K562 (cell line): ENCODE measurements at regions not wholly inside any gene's neighbourhood (a gene's known extent, or its start where the extent isn't known, plus 50 kb on each side); places are given as distances from the start of the nearest gene placed in this dataset.

ENCODE experiments used
- ATAC-seq: fragments of 200-7000 bp; cut with Tn5 transposase; 3 replicates; pipeline ENCODE4 v1.9.1; 2020; ENCODE audit warnings: moderate library complexity
- BruUV-seq: library from RNA; stranded (reverse); fragments of 400-500 nt; replicated peaks from 2 replicates; lab custom pipeline; 2021; lab: Mats Ljungman, UMichigan
- CTCF ChIA-PET: fragments of 300-600 bp; formaldehyde crosslinking; extraction: SDS; loops from one replicate; lab custom pipeline; 2021; ENCODE audit warnings: low intra/inter-chr PET ratio; lab: Yijun Ruan, JAX
- POLR2A ChIA-PET: fragments of 300-600, 350-650 bp; sonication (Branson Sonifier 250); formaldehyde crosslinking; extraction: SDS; loops from one replicate; lab custom pipeline; 2021; ENCODE audit warnings: antibody characterized with exemption, inconsistent platforms; lab: Yijun Ruan, JAX
- DNase-seq, 4 experiments: peaks; one replicate each; pipeline versions ENCODE4 v3.0.0 to v3.0.0-alpha.2; 2011 to 2018; ENCODE audit warnings: low spot score in 3 of 4, mixed read lengths in 3 of 4; ENCODE audit errors: extremely low read depth in 1 of 4
- FAIRE-seq: peaks from 2 replicates; lab custom pipeline; 2011; peaks lifted over from hg19 to GRCh38; lab: Jason Lieb, UNC
- H2AFZ ChIP-seq: 2 replicates; pipeline ENCODE4 v1.6.0; 2011; ENCODE audit warnings: low read depth, low read length, control low read depth, inconsistent platforms
- H3K27ac ChIP-seq: fragments of 200-600 bp; 3 replicates; pipeline ENCODE4 v1.8.0; 2011; ENCODE audit warnings: low read depth, mild to moderate bottlenecking, control low read depth, inconsistent platforms, low read length, moderate library complexity, mixed read lengths; ENCODE audit errors: extremely low read depth
- H3K27me3 ChIP-seq, 2 experiments: fragments of 300-600 bp in 1 of 2; 2 replicates in 1 of 2; 3 replicates in 1 of 2; pipeline versions ENCODE4 v1.6.0 to v1.8.0; 2011; ENCODE audit warnings: inconsistent platforms in 2 of 2, low read length in 2 of 2, mild to moderate bottlenecking in 1 of 2, mixed read lengths in 1 of 2, moderate library complexity in 1 of 2; ENCODE audit not compliant: control insufficient read depth in 2 of 2, insufficient read depth in 2 of 2
- H3K36me3 ChIP-seq: fragments of 300-600 bp; 3 replicates; pipeline ENCODE4 v1.8.0; 2011; ENCODE audit warnings: mild to moderate bottlenecking, low read length, inconsistent platforms; ENCODE audit not compliant: control insufficient read depth, insufficient read depth
- H3K4me1 ChIP-seq, 2 experiments: fragments of 200-600 bp in 1 of 2; replicated peaks in 1 of 2; 2 replicates in 1 of 2; 3 replicates in 1 of 2; pipeline versions ENCODE4 v1.5.1 to v1.8.0; 2011; ENCODE audit warnings: inconsistent platforms in 2 of 2, low read length in 2 of 2, mild to moderate bottlenecking in 1 of 2, mixed read lengths in 1 of 2, moderate library complexity in 1 of 2; ENCODE audit not compliant: control insufficient read depth in 2 of 2, insufficient read depth in 2 of 2
- H3K4me2 ChIP-seq: 2 replicates; pipeline ENCODE4 v1.6.1; 2011; ENCODE audit warnings: low read length, control low read depth, inconsistent platforms, mixed read lengths; ENCODE audit not compliant: insufficient read depth
- H3K4me3 ChIP-seq: fragments of 200-600 bp; sonication (generic), shearing (Covaris generic); 2 replicates; pipeline ENCODE4 v1.5.1; 2016; ENCODE audit warnings: control low read depth, inconsistent platforms
- H3K79me2 ChIP-seq: fragments of 200-600 bp; 3 replicates; pipeline ENCODE4 v1.8.0; 2011; ENCODE audit warnings: low read length, inconsistent platforms; ENCODE audit not compliant: control insufficient read depth, insufficient read depth
- H3K9ac ChIP-seq, 2 experiments: 2 replicates each; pipeline versions ENCODE4 v1.6.0 to v1.6.1; 2011; ENCODE audit warnings: low read depth in 2 of 2, low read length in 2 of 2, control low read depth in 1 of 2, inconsistent platforms in 1 of 2, mild to moderate bottlenecking in 1 of 2, mixed read lengths in 1 of 2; ENCODE audit not compliant: insufficient read depth in 1 of 2
- H3K9me1 ChIP-seq: one replicate; pipeline ENCODE4 v1.6.0; 2011; ENCODE audit warnings: inconsistent platforms, mild to moderate bottlenecking, low read length, moderate library complexity; ENCODE audit not compliant: control insufficient read depth, insufficient read depth
- H3K9me3 ChIP-seq: replicated peaks from 2 replicates; pipeline ENCODE4 v1.5.1; 2011; ENCODE audit warnings: low read depth, low read length, inconsistent platforms; ENCODE audit not compliant: control insufficient read depth, insufficient read depth
- H4K20me1 ChIP-seq: replicated peaks from 2 replicates; pipeline ENCODE4 v1.6.1; 2011; ENCODE audit warnings: low read length, inconsistent platforms, mixed read lengths; ENCODE audit not compliant: control insufficient read depth, insufficient read depth
- COPS2 ChIP-seq: fragments of 450-650 bp; conservative IDR thresholded peaks from 2 replicates; pipeline ENCODE4 v1.6.1; 2016; ENCODE audit warnings: mild to moderate bottlenecking, moderate library complexity
- FOS ChIP-seq: IDR thresholded peaks from 3 replicates; pipeline ENCODE4 v1.6.1; 2011; ENCODE audit not compliant: insufficient read length; ENCODE audit errors: extremely low read depth
- HDAC3 ChIP-seq: fragments of 450-650 bp; IDR thresholded peaks from 2 replicates; pipeline ENCODE4 v1.6.1; 2018; ENCODE audit warnings: borderline replicate concordance, mild to moderate bottlenecking, moderate library complexity; ENCODE audit not compliant: partially characterized antibody
- KAT7 ChIP-seq: sonication (generic); formaldehyde crosslinking; IDR thresholded peaks from 2 replicates; pipeline ENCODE4 v1.8.0; 2022; ENCODE audit warnings: missing genetic modification reagents, mild to moderate bottlenecking, borderline replicate concordance
- MNT ChIP-seq, 2 experiments: fragments of 450-650 bp; conservative IDR thresholded peaks; 2 replicates each; pipeline ENCODE4 v1.6.1; 2017; ENCODE audit warnings: mild to moderate bottlenecking in 2 of 2, moderate library complexity in 2 of 2
- NELFE ChIP-seq: IDR thresholded peaks from 2 replicates; pipeline ENCODE4 v1.6.1; 2011; ENCODE audit warnings: mild to moderate bottlenecking; ENCODE audit not compliant: insufficient read depth, insufficient read length
- RBM34 ChIP-seq: fragments of 200-400 bp; formaldehyde crosslinking; IDR thresholded peaks from 2 replicates; pipeline ENCODE4 v1.6.1; 2018; ENCODE audit warnings: low read length, borderline replicate concordance; ENCODE audit not compliant: insufficient read depth
- RREB1 ChIP-seq: fragments of 250-450 bp; sonication (Bioruptor Pico); IDR thresholded peaks from 2 replicates; pipeline ENCODE4 v1.4.0; 2020
- SMAD4 ChIP-seq: fragments of 250-450 bp; sonication (Bioruptor Pico); conservative IDR thresholded peaks from 2 replicates; pipeline ENCODE4 v1.8.0; 2021; ENCODE audit warnings: inconsistent platforms, mild to moderate bottlenecking, moderate library complexity
- U2AF1 ChIP-seq: fragments of 200-400 bp; formaldehyde crosslinking; optimal IDR thresholded peaks from 2 replicates; pipeline ENCODE3; 2017; ENCODE audit warnings: mild to moderate bottlenecking, low read depth, low read length, moderate library complexity
- ZC3H4 ChIP-seq: sonication (generic); formaldehyde crosslinking; IDR thresholded peaks from 2 replicates; pipeline ENCODE4 v1.9.0; 2021; ENCODE audit warnings: missing genetic modification reagents, borderline replicate concordance
- WGBS: fragments of 100-300 bp; shearing (Covaris generic); methylation state at CpG from one replicate; pipeline ENCODE4 v1.1.6; 2016; ENCODE audit warnings: low coverage, mixed read lengths; ENCODE audit not compliant: insufficient coverage; ENCODE audit errors: missing lambda C conversion rate; 5-methylcytosine and 5-hydroxymethylcytosine counted together
- in situ Hi-C: fragments of 300-500 bp; cut with MboI; formaldehyde crosslinking; loops from 4 replicates; pipeline ENCODE4 v1.15.0; 2018; ENCODE audit warnings: inconsistent platforms, mixed read lengths
- intact Hi-C: fragments of 100-400 bp; cut with micrococcal nuclease; formaldehyde crosslinking; loops from 2 replicates; pipeline ENCODE4 v1.14.2; 2022
- TF ChIP-seq, protein P1 (sequence below): fragments of 450-650 bp; formaldehyde crosslinking; IDR thresholded peaks from 2 replicates; pipeline ENCODE4 v1.4.0; 2020; ENCODE audit warnings: mild to moderate bottlenecking

- TF ChIP-seq RREB1, result no peak
- TF ChIP-seq COPS2, result no peak
Observed at GRCh38 chr4:30495251-30495650, 224.9 kb upstream of the PCDH7 start (continued).

GRCh38 chr4:30495651-30496310 is 224.4 kb upstream of the PCDH7 start:
- no peak for DNase-seq
- no peak overlapping the region for H3K4me3 ChIP-seq
- no peak for ATAC-seq
- H3K79me2 ChIP-seq, result no peaks in the 10 kb centered on the region
- H3K4me1 ChIP-seq, result no peaks in the 10 kb centered on the region
- in situ Hi-C loops, result no loop called here
- CTCF ChIA-PET, result no interaction called here
- no peak for FAIRE-seq
- POLR2A ChIA-PET, result no interaction called here
- no peak overlapping the region for H3K27ac ChIP-seq
- no peak overlapping the region for H2AFZ ChIP-seq
- BruUV-seq, result no TSS peak
- H3K27me3 ChIP-seq, result no peaks in the 10 kb centered on the region
- H4K20me1 ChIP-seq, result no peaks in the 10 kb centered on the region
- H3K4me2 ChIP-seq, result no peak overlapping the region
- intact Hi-C loops, result no loop called here
- H3K36me3 ChIP-seq, result no peaks in the 10 kb centered on the region
- H3K9me3 ChIP-seq, result no peaks in the 10 kb centered on the region
- no peaks in the 10 kb centered on the region for H3K9me1 ChIP-seq
- WGBS, result 0% methylated on average over 3 of the region's 3 CpGs
- no peak overlapping the region for H3K9ac ChIP-seq
- no peak for TF ChIP-seq RBM34
- TF ChIP-seq, protein P1, sequence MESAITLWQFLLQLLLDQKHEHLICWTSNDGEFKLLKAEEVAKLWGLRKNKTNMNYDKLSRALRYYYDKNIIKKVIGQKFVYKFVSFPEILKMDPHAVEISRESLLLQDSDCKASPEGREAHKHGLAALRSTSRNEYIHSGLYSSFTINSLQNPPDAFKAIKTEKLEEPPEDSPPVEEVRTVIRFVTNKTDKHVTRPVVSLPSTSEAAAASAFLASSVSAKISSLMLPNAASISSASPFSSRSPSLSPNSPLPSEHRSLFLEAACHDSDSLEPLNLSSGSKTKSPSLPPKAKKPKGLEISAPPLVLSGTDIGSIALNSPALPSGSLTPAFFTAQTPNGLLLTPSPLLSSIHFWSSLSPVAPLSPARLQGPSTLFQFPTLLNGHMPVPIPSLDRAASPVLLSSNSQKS (CRISPR knock-in tag), result no peak
- TF ChIP-seq HDAC3, result no peak
- no peak for TF ChIP-seq SMAD4 (CRISPR knock-in tag)
- no peak for TF ChIP-seq U2AF1
- TF ChIP-seq NELFE, result no peak
- TF ChIP-seq MNT (conservative IDR thresholded peaks at IDR 0.05), result no peak
- TF ChIP-seq KAT7 (CRISPR knock-in tag), result no peak
- TF ChIP-seq FOS, result no peak
- TF ChIP-seq ZC3H4 (CRISPR knock-in tag), result no peak
